ENCODE measurements at regions not wholly inside any gene's neighbourhood (a gene's known extent, or its start where the extent isn't known, plus 50 kb on each side); places are given as distances from the start of the nearest gene placed in this dataset.

GRCh38 chr2:123916531-123916930 lies 108.6 kb upstream of the CNTNAP5 start:
- TF ChIP-seq POLR2AphosphoS5 (IDR thresholded peaks at IDR 0.05; ENCODE audit: low read depth) (no peak), CTCF (conservative IDR thresholded peaks at IDR 0.05; ENCODE audit: low read depth in 2 of 2) (no peak), REST (IDR thresholded peaks at IDR 0.05; ENCODE audit: unreplicated experiment) (no peak)

Measured in GM23338 (cell line).